ENCODE measurements at regions not wholly inside any gene's neighbourhood (a gene's known extent, or its start where the extent isn't known, plus 50 kb on each side); places are given as distances from the start of the nearest gene placed in this dataset.
"Not testable (repeated sequence)": the region's sequence is repeated elsewhere in the genome, so short reads cannot be mapped to it uniquely, and the experiment has no call there.

- no peak overlapping the region for H3K9ac ChIP-seq (ENCODE audit: low read length in 2 of 2)
- no peaks in the 10 kb centered on the region for H3K36me3 ChIP-seq (ENCODE audit: control insufficient read depth in 2 of 2, insufficient read depth in 2 of 2, low read length in 2 of 2)
- no peak overlapping the region for H3K4me3 ChIP-seq (ENCODE audit: low read length in 2 of 2)
- H3K27ac ChIP-seq (ENCODE audit: low read length): no peak overlapping the region
- peaks cover 54 to 60% of the 10 kb centered on the region in 2 donors for H3K27me3 ChIP-seq (ENCODE audit: control insufficient read depth in 1 of 2, insufficient read depth in 2 of 2, low read length in 2 of 2)
- peaks cover 11% of the 10 kb centered on the region for H3K4me1 ChIP-seq (ENCODE audit: control insufficient read depth, insufficient read depth, low read length)
- H3K9me3 ChIP-seq (ENCODE audit: control insufficient read depth in 2 of 2, low read length in 2 of 2): no peaks in the 10 kb centered on the region
Observed at GRCh38 chr7:155386608-155387007, 71.3 kb upstream of the EN2 start.

DNA sequence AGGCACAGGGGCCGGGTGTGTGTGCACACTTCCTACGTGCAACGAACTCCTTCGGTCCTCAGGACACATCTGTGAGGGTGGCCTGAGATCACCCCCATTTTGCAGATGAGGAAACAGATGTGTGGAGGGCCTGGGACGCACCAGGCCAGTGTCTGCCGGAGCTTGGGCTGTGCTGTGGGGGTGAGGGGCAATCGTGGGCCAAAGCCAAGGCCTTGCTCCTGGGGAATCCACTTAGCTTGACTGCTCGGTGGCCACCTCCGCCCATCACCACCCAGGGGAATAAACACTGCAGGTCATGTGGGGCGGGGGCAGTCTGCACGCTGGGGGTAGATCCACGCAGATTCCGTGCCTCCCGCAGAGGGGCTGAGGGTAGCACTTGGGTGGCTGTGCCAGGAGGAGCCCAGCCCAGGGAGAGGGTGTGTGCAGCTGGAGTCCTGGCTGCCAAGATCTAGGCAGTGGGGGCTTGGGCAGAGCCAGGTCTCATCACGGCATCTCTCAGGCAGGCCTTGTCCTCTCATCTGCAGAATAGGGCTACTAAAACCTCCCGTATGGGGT lies 70.8 kb upstream of the EN2 start:
- Histone ChIP-seq H3K27ac (ENCODE audit: low read length) (no peak overlapping the region), H3K27me3 (ENCODE audit: control insufficient read depth in 1 of 2, insufficient read depth in 2 of 2, low read length in 2 of 2) (peaks cover 49 to 56% of the 10 kb centered on the region in 2 donors), H3K4me1 (ENCODE audit: control insufficient read depth, insufficient read depth, low read length) (peaks cover 6% of the 10 kb centered on the region), H3K36me3 (ENCODE audit: control insufficient read depth in 2 of 2, insufficient read depth in 2 of 2, low read length in 2 of 2) (no peaks in the 10 kb centered on the region), H3K9me3 (ENCODE audit: control insufficient read depth in 2 of 2, low read length in 2 of 2) (no peaks in the 10 kb centered on the region), H3K4me3 (ENCODE audit: low read length in 2 of 2) (no peak overlapping the region), H3K9ac (ENCODE audit: low read length in 2 of 2) (no peak overlapping the region)

DNA sequence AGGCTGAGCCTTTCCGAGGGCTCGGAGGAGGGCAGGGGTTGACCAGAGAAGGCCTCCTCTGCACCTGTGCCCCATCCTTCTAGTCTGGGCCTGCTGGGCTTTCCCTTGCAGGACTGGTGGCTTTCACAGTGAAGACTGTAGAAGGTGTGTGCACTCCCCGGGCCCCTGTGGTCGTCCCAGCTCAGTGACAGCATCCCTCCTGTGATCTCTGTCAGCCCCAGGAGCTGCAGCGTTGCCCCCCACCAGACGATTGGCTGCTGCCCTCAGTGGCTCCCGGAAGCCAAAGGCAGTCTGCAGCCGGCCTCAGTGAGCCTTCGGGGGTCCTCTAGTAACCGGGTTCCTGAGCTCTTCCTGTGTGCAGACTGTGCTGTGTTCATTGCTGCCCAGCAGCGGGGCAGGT lies 69.4 kb upstream of the EN2 start:
- H3K9ac ChIP-seq (ENCODE audit: low read length in 2 of 2): no peak overlapping the region
- no peak overlapping the region for H3K4me3 ChIP-seq (ENCODE audit: low read length in 2 of 2)
- no peak overlapping the region for H3K27ac ChIP-seq (ENCODE audit: low read length)
- peaks cover 34 to 45% of the 10 kb centered on the region in 2 donors for H3K27me3 ChIP-seq (ENCODE audit: control insufficient read depth in 1 of 2, insufficient read depth in 2 of 2, low read length in 2 of 2)
- no peaks in the 10 kb centered on the region for H3K4me1 ChIP-seq (ENCODE audit: control insufficient read depth, insufficient read depth, low read length)
- no peaks in the 10 kb centered on the region for H3K36me3 ChIP-seq (ENCODE audit: control insufficient read depth in 2 of 2, insufficient read depth in 2 of 2, low read length in 2 of 2)
- no peaks in the 10 kb centered on the region for H3K9me3 ChIP-seq (ENCODE audit: control insufficient read depth in 2 of 2, low read length in 2 of 2)

DNA sequence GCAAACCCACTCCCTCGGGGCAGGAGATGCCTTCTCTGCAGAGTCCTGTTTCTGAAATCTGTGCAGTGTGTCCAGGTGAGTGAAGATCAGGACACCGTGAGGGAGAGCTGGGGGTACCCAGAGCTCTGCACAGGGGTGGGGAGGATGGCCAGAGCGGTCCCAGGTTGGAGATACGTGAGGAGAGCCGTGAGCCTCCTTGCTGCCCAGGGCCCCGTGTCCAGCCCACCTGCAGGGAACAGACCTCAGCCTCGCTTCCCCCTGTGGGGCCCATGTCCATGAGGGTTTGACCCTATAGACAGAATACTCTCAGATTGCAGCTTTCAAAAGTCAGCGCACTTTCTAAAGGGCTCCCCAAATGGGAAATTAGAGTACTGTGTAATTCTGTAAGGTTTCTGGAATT lies 66.5 kb upstream of the EN2 start:
- H3K4me1 ChIP-seq (ENCODE audit: control insufficient read depth, insufficient read depth, low read length): no peaks in the 10 kb centered on the region
- no peak overlapping the region for H3K27ac ChIP-seq (ENCODE audit: low read length)
- H3K9me3 ChIP-seq (ENCODE audit: control insufficient read depth in 2 of 2, low read length in 2 of 2): no peaks in the 10 kb centered on the region
- no peak overlapping the region for H3K9ac ChIP-seq (ENCODE audit: low read length in 2 of 2)
- H3K36me3 ChIP-seq (ENCODE audit: control insufficient read depth in 2 of 2, insufficient read depth in 2 of 2, low read length in 2 of 2): no peaks in the 10 kb centered on the region
- H3K27me3 ChIP-seq (ENCODE audit: control insufficient read depth in 1 of 2, insufficient read depth in 2 of 2, low read length in 2 of 2): peaks cover 21 to 40% of the 10 kb centered on the region in 2 donors
- no peak overlapping the region for H3K4me3 ChIP-seq (ENCODE audit: low read length in 2 of 2)

DNA sequence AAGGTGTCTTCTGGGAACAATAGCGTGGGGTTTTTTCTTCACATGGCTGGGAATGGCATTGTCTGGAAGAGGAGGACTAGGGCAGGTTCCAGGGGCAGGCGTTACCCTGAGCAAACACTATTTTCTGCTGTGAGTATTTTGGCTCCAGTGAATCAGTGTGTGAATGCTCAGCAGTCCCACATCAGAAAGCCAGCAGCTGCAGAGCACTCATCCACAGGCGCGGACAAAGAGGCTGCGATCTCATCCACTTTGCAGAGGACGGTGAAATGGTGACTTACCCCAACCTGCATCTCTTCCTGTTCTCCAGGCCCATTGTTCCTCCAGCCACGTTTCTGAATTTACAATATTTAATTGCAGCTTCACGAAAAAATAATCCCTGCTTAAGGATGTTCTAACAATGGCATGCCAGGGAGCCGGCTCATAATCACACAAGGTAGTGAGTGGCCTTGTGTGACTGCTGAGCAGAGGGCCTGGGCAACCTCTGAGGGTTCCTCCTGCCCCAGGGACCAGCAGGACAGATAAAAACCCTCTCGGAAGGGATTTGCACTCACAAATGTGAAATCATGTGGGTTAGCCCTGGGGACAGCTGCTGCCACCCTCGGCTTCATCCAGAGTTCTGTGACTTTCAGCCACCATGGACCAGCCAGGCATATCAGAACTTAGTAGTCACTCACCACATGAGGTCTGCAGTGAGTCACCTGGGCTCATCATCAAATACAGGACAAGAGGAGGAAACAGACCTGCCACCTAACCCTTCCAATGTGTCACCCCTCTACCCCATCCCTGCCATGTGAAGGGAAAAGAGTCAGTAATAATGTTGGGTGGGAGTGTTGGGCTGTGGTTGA lies 65.0 kb upstream of the EN2 start:
- Histone ChIP-seq H3K9me3 (ENCODE audit: control insufficient read depth in 2 of 2, low read length in 2 of 2) (no peaks in the 10 kb centered on the region), H3K4me3 (ENCODE audit: low read length in 2 of 2) (no peak overlapping the region), H3K9ac (ENCODE audit: low read length in 2 of 2) (no peak overlapping the region), H3K27ac (ENCODE audit: low read length) (no peak overlapping the region), H3K4me1 (ENCODE audit: control insufficient read depth, insufficient read depth, low read length) (no peaks in the 10 kb centered on the region), H3K27me3 (ENCODE audit: control insufficient read depth in 1 of 2, insufficient read depth in 2 of 2, low read length in 2 of 2) (peaks cover 12 to 34% of the 10 kb centered on the region in 2 donors), H3K36me3 (ENCODE audit: control insufficient read depth in 2 of 2, insufficient read depth in 2 of 2, low read length in 2 of 2) (no peaks in the 10 kb centered on the region)

GRCh38 chr7:155394413-155394812 lies 63.5 kb upstream of the EN2 start:
- H3K27me3 ChIP-seq (ENCODE audit: control insufficient read depth in 1 of 2, insufficient read depth in 2 of 2, low read length in 2 of 2): peaks cover 7 to 29% of the 10 kb centered on the region in 2 donors
- no peaks in the 10 kb centered on the region for H3K4me1 ChIP-seq (ENCODE audit: control insufficient read depth, insufficient read depth, low read length)

GRCh38 chr7:155395176-155395797 lies 62.6 kb upstream of the EN2 start:
- no peaks in the 10 kb centered on the region for H3K4me1 ChIP-seq (ENCODE audit: control insufficient read depth, insufficient read depth, low read length)
- H3K9me3 ChIP-seq (ENCODE audit: control insufficient read depth in 2 of 2, low read length in 2 of 2): no peaks in the 10 kb centered on the region
- no peak overlapping the region for H3K9ac ChIP-seq (ENCODE audit: low read length in 2 of 2)
- no peaks in the 10 kb centered on the region for H3K36me3 ChIP-seq (ENCODE audit: control insufficient read depth in 2 of 2, insufficient read depth in 2 of 2, low read length in 2 of 2)
- no peak overlapping the region for H3K27ac ChIP-seq (ENCODE audit: low read length)
- no peak overlapping the region for H3K4me3 ChIP-seq (ENCODE audit: low read length in 2 of 2)
- peaks cover 3 to 30% of the 10 kb centered on the region in 2 donors for H3K27me3 ChIP-seq (ENCODE audit: control insufficient read depth in 1 of 2, insufficient read depth in 2 of 2, low read length in 2 of 2)

More at GRCh38 chr7:155394413-155394812, 63.5 kb upstream of the EN2 start:
- H3K36me3 ChIP-seq (ENCODE audit: control insufficient read depth in 2 of 2, insufficient read depth in 2 of 2, low read length in 2 of 2): no peaks in the 10 kb centered on the region
- H3K9ac ChIP-seq (ENCODE audit: low read length in 2 of 2): no peak overlapping the region
- H3K4me3 ChIP-seq (ENCODE audit: low read length in 2 of 2): no peak overlapping the region
- no peaks in the 10 kb centered on the region for H3K9me3 ChIP-seq (ENCODE audit: control insufficient read depth in 2 of 2, low read length in 2 of 2)
- no peak overlapping the region for H3K27ac ChIP-seq (ENCODE audit: low read length)

GRCh38 chr7:155396661-155397060 lies 61.3 kb upstream of the EN2 start:
- Histone ChIP-seq H3K9ac (ENCODE audit: low read length in 2 of 2) (no peak overlapping the region), H3K27me3 (ENCODE audit: control insufficient read depth in 1 of 2, insufficient read depth in 2 of 2, low read length in 2 of 2) (peaks cover 3 to 30% of the 10 kb centered on the region in 2 donors), H3K4me3 (ENCODE audit: low read length in 2 of 2) (no peak overlapping the region), H3K36me3 (ENCODE audit: control insufficient read depth in 2 of 2, insufficient read depth in 2 of 2, low read length in 2 of 2) (no peaks in the 10 kb centered on the region), H3K9me3 (ENCODE audit: control insufficient read depth in 2 of 2, low read length in 2 of 2) (no peaks in the 10 kb centered on the region), H3K27ac (ENCODE audit: low read length) (no peak overlapping the region), H3K4me1 (ENCODE audit: control insufficient read depth, insufficient read depth, low read length) (no peaks in the 10 kb centered on the region)

- H3K4me1 ChIP-seq (ENCODE audit: control insufficient read depth, insufficient read depth, low read length); H3K9me3 ChIP-seq (ENCODE audit: control insufficient read depth in 2 of 2, low read length in 2 of 2); H3K27ac ChIP-seq (ENCODE audit: low read length); H3K4me3 ChIP-seq (ENCODE audit: low read length in 2 of 2); H3K36me3 ChIP-seq (ENCODE audit: control insufficient read depth in 2 of 2, insufficient read depth in 2 of 2, low read length in 2 of 2); H3K9ac ChIP-seq (ENCODE audit: low read length in 2 of 2): not testable (repeated sequence)
- peaks cover 9 to 38% of the 10 kb centered on the region in 2 donors for H3K27me3 ChIP-seq (ENCODE audit: control insufficient read depth in 1 of 2, insufficient read depth in 2 of 2, low read length in 2 of 2)
Observed at GRCh38 chr7:155397758-155398714, 59.9 kb upstream of the EN2 start.

DNA sequence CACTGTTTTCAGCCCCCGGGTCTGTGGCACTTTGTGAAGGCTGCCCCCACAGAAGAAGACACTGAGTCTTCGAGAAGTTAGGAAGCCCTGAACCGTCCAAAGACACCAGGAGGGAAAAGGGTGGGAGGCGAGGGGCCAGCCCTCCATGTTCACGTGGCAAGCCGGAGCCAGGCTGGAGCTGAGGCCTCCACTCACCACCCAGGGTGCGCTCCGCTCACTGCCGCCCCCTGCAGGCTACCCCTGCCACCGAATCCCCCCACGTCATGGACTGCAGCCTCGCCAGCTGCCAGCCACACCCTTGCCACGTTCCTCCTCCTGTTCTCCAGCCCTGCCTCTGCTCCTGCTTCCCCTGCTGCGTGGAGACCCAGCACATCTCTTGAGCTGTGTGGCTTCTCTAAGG lies 59.0 kb upstream of the EN2 start:
- H3K27me3 ChIP-seq (ENCODE audit: control insufficient read depth in 1 of 2, insufficient read depth in 2 of 2, low read length in 2 of 2): peaks cover 13 to 42% of the 10 kb centered on the region in 2 donors
- H3K4me3 ChIP-seq (ENCODE audit: low read length in 2 of 2): no peak overlapping the region
- H3K27ac ChIP-seq (ENCODE audit: low read length): no peak overlapping the region
- H3K9me3 ChIP-seq (ENCODE audit: control insufficient read depth in 2 of 2, low read length in 2 of 2): peaks cover 0 to 8% of the 10 kb centered on the region in 2 donors
- no peaks in the 10 kb centered on the region for H3K4me1 ChIP-seq (ENCODE audit: control insufficient read depth, insufficient read depth, low read length)
- no peaks in the 10 kb centered on the region for H3K36me3 ChIP-seq (ENCODE audit: control insufficient read depth in 2 of 2, insufficient read depth in 2 of 2, low read length in 2 of 2)
- no peak overlapping the region for H3K9ac ChIP-seq (ENCODE audit: low read length in 2 of 2)
